Left lung (tissue), 4 donors: ENCODE measurements at regions not wholly inside any gene's neighbourhood (a gene's known extent, or its start where the extent isn't known, plus 50 kb on each side); places are given as distances from the start of the nearest gene placed in this dataset.

Source experiments
- ATAC-seq: fragments of 200-7000 bp; cut with Tn5 transposase; one replicate; pipeline ENCODE4 v1.9.1; 2020; ENCODE audit warnings: moderate library complexity
- DNase-seq, 4 donors: peaks; one replicate each; pipeline ENCODE4 v3.0.0-alpha.2; 2013 to 2020
- H3K27ac ChIP-seq, 2 donors: fragments of 200-600 bp; sonication (generic) in 1 of 2; one replicate each; pipeline versions ENCODE4 v1.5.0 to v1.8.0; 2020 to 2021
- H3K27me3 ChIP-seq, 2 donors: fragments of 200-600 bp; sonication (generic) in 1 of 2; one replicate each; pipeline versions ENCODE4 v1.5.0 to v1.8.0; 2020 to 2021
- H3K36me3 ChIP-seq, 2 donors: fragments of 200-600 bp; sonication (generic) in 1 of 2; one replicate each; pipeline versions ENCODE4 v1.5.0 to v1.8.0; 2020 to 2021
- H3K4me1 ChIP-seq, 2 donors: fragments of 200-600 bp; one replicate each; pipeline ENCODE4 v1.8.0; 2021
- H3K4me3 ChIP-seq, 2 donors: fragments of 200-600 bp; sonication (generic) in 1 of 2; one replicate each; pipeline versions ENCODE4 v1.5.0 to v1.8.0; 2020 to 2021; ENCODE audit warnings: mild to moderate bottlenecking in 1 of 2
- H3K9me3 ChIP-seq, 2 donors: fragments of 200-600 bp; sonication (generic) in 1 of 2; one replicate each; pipeline versions ENCODE4 v1.5.0 to v1.8.0; 2020 to 2021
- intact Hi-C, 2 donors: fragments of 100-400 bp; cut with DNase I; formaldehyde crosslinking; loops; one replicate each; pipeline versions ENCODE4 v1.11.2 to v1.14.2; 2022
- TF ChIP-seq, protein P1 (sequence below), 2 donors: fragments of 200-600 bp; sonication (generic) in 1 of 2; IDR thresholded peaks; one replicate each; pipeline versions ENCODE4 v1.5.0 to v1.8.0; 2021; ENCODE audit warnings: antibody characterized with exemption in 2 of 2
- donor health status: DM: no; HTN: yes; CAD: no.
- donor health status: DM: no; HTN: no; CAD: no.

- no peaks in the 10 kb centered on the region for H3K9me3 ChIP-seq
- H3K4me3 ChIP-seq, result no peak overlapping the region
- TF ChIP-seq, protein P1, sequence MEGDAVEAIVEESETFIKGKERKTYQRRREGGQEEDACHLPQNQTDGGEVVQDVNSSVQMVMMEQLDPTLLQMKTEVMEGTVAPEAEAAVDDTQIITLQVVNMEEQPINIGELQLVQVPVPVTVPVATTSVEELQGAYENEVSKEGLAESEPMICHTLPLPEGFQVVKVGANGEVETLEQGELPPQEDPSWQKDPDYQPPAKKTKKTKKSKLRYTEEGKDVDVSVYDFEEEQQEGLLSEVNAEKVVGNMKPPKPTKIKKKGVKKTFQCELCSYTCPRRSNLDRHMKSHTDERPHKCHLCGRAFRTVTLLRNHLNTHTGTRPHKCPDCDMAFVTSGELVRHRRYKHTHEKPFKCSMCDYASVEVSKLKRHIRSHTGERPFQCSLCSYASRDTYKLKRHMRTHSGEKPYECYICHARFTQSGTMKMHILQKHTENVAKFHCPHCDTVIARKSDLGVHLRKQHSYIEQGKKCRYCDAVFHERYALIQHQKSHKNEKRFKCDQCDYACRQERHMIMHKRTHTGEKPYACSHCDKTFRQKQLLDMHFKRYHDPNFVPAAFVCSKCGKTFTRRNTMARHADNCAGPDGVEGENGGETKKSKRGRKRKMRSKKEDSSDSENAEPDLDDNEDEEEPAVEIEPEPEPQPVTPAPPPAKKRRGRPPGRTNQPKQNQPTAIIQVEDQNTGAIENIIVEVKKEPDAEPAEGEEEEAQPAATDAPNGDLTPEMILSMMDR (IDR thresholded peaks at IDR 0.05), result no peak
- no peak for DNase-seq
- ATAC-seq, result peak; percentile 68
- H3K27me3 ChIP-seq, result no peaks in the 10 kb centered on the region
- H3K27ac ChIP-seq, result no peak overlapping the region
- intact Hi-C loops, result no loop called here
- no peaks in the 10 kb centered on the region for H3K36me3 ChIP-seq
- no peaks in the 10 kb centered on the region for H3K4me1 ChIP-seq
Measured at GRCh38 chr3:67278015-67278618, 280.0 kb downstream of the KBTBD8 start.

- DNase-seq (no peak), ATAC-seq (no peak)
- intact Hi-C loops, result no loop called here
- Histone ChIP-seq H3K9me3 (no peaks in the 10 kb centered on the region), H3K27ac (no peak overlapping the region), H3K36me3 (no peaks in the 10 kb centered on the region), H3K27me3 (no peaks in the 10 kb centered on the region), H3K4me3 (no peak overlapping the region), H3K4me1 (no peaks in the 10 kb centered on the region)
- TF ChIP-seq, protein P1 (IDR thresholded peaks at IDR 0.05), result no peak
Measured at GRCh38 chr3:67286586-67286985, 288.5 kb downstream of the KBTBD8 start.

GRCh38 chr3:67288466-67289106 is 290.5 kb downstream of the KBTBD8 start:
- no peaks in the 10 kb centered on the region for H3K9me3 ChIP-seq
- H3K36me3 ChIP-seq, result no peaks in the 10 kb centered on the region
- intact Hi-C loops, result no loop called here
- DNase-seq (no peak), ATAC-seq (no peak)
- no peak overlapping the region for H3K4me3 ChIP-seq
- H3K27ac ChIP-seq, result no peak overlapping the region
- H3K4me1 ChIP-seq, result no peaks in the 10 kb centered on the region
- TF ChIP-seq, protein P1 (IDR thresholded peaks at IDR 0.05), result no peak
- H3K27me3 ChIP-seq, result no peaks in the 10 kb centered on the region

DNA sequence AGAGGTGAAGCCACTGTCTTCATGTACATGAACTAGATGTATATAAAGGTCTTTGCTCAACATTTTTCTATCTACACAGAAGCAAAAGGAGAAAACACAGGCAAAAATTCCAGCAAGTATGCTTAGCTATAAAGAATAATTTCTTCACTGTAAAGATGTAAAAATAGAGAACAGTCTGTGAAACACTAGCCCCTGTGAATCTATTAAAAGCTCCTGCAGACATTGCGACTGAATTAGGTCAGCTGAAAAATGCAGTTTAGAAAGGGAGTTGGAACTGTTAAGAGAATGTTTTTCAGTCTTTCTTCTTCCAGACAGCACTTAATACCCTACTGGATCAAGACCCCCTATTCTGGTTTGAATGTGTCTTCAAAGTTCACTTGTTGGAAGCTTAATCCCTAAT is 291.5 kb downstream of the KBTBD8 start:
- intact Hi-C loops, result no loop called here
- ATAC-seq (no peak), DNase-seq (no peak)
- Histone ChIP-seq H3K4me3 (no peak overlapping the region), H3K36me3 (no peaks in the 10 kb centered on the region), H3K4me1 (no peaks in the 10 kb centered on the region), H3K27me3 (no peaks in the 10 kb centered on the region), H3K27ac (no peak overlapping the region), H3K9me3 (no peaks in the 10 kb centered on the region)
- TF ChIP-seq, protein P1 (IDR thresholded peaks at IDR 0.05), result no peak

DNA sequence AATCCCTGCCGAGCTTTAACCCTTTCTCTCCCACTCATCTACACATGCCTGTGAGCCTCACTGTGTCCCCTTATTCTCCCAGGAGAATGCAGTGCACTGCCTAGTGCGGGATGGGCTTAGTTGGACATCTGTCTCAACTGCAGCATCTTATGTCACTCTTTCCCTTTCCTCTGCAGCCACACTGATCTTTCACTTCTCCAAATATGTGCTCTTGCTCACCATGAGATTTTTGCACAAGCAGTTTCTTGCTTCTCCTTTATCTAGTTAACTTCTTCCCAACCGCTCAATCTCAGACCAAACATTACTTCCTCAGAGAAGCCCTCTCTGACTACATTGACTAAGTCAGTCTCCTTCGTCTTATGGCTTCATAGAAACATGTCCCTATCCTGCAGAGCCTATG is 292.3 kb downstream of the KBTBD8 start:
- Histone ChIP-seq H3K4me1 (no peaks in the 10 kb centered on the region), H3K36me3 (no peaks in the 10 kb centered on the region), H3K4me3 (no peak overlapping the region), H3K27me3 (no peaks in the 10 kb centered on the region), H3K9me3 (no peaks in the 10 kb centered on the region), H3K27ac (no peak overlapping the region)
- intact Hi-C loops, result no loop called here
- no peak for DNase-seq
- TF ChIP-seq, protein P1 (IDR thresholded peaks at IDR 0.05), result no peak
- peak; percentile 29 for ATAC-seq
